Central memory CD8-positive, alpha-beta T cell (primary cell): ENCODE measurements at regions not wholly inside any gene's neighbourhood (a gene's known extent, or its start where the extent isn't known, plus 50 kb on each side); places are given as distances from the start of the nearest gene placed in this dataset.

Experiments
- ATAC-seq: fragments of 150-1000 bp; cut with Tn5 transposase; replicated peaks from 2 replicates; pipeline ENCODE4 v1.10.0; 2022; ENCODE audit warnings: mild to moderate bottlenecking, moderate FRiP score, moderate number of reproducible peaks; ENCODE audit not compliant: poor library complexity, severe bottlenecking; ENCODE audit errors: extremely low read depth
- DNase-seq, 2 donors: peaks; one replicate each; pipeline ENCODE4 v3.0.0; 2021; ENCODE audit warnings: low spot score in 2 of 2
- H3K27ac Mint-ChIP-seq: one replicate; pipeline ENCODE4 v1.8.0; 2022; ENCODE audit warnings: low read depth, mild to moderate bottlenecking, moderate library complexity, mixed read lengths
- H3K27me3 Mint-ChIP-seq: one replicate; pipeline ENCODE4 v1.8.0; 2022; ENCODE audit warnings: mixed read lengths
- H3K36me3 Mint-ChIP-seq: one replicate; pipeline ENCODE4 v1.8.0; 2022; ENCODE audit warnings: mild to moderate bottlenecking, moderate library complexity, mixed read lengths; ENCODE audit not compliant: insufficient read depth
- H3K4me1 Mint-ChIP-seq: one replicate; pipeline ENCODE4 v1.8.0; 2022; ENCODE audit warnings: mixed read lengths
- H3K4me3 Mint-ChIP-seq: one replicate; pipeline ENCODE4 v1.8.0; 2022; ENCODE audit warnings: mild to moderate bottlenecking, moderate library complexity, mixed read lengths
- H3K9me3 Mint-ChIP-seq: one replicate; pipeline ENCODE4 v1.8.0; 2022; ENCODE audit warnings: mixed read lengths

DNA sequence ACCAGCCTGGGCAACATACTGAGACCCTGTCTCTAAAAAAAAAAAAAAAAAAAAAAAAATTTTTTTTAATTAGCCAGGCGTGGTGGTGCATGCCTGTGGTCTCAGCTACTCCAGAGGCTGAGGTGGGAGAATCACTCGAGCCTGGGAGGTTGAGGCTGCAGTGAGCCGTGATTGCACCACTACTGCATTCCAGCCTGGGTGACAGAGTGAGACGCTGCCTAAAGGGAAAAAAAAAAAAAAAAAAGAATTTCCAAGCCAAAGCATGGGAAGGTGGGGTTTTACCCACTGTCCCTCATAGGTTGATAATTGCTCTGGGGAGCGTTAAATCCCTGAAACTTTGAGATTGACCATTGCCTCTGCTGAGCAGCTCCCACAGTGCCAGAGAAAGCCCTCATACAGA, 427.5 kb downstream of the BCOR start:
- Mint-ChIP-seq H3K4me1 (no peaks in the 10 kb centered on the region), H3K4me3 (no peak overlapping the region), H3K36me3 (peaks cover 2% of the 10 kb centered on the region), H3K9me3 (no peaks in the 10 kb centered on the region), H3K27me3 (peaks cover 21% of the 10 kb centered on the region), H3K27ac (no peak overlapping the region)
- DNase-seq = no peak
- no peak for ATAC-seq

DNA sequence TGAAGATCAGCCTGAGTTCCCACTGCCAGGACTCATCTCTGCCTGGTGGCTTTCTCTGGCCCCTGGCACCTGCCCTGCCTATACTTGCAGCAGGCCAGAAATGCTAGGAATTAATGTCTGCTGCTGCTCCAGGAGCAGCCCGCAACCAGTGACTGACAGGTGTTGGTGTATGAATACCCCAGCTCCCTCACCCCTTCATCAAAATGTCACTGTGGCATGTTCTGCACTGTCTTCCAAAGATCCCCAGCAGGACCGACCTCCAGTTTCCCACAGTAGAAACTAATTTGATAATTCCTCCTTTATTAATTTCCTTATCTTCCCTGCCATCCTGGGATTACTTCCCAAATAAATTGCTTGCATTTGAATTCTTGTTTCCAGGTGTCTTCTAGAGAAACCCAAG, 425.4 kb downstream of the BCOR start:
- DNase-seq = no peak
- H3K4me3 Mint-ChIP-seq = no peak overlapping the region
- H3K27me3 Mint-ChIP-seq = peaks cover 21% of the 10 kb centered on the region
- no peaks in the 10 kb centered on the region for H3K4me1 Mint-ChIP-seq
- H3K36me3 Mint-ChIP-seq = no peaks in the 10 kb centered on the region
- H3K9me3 Mint-ChIP-seq = no peaks in the 10 kb centered on the region
- no peak overlapping the region for H3K27ac Mint-ChIP-seq
- no peak for ATAC-seq

DNA sequence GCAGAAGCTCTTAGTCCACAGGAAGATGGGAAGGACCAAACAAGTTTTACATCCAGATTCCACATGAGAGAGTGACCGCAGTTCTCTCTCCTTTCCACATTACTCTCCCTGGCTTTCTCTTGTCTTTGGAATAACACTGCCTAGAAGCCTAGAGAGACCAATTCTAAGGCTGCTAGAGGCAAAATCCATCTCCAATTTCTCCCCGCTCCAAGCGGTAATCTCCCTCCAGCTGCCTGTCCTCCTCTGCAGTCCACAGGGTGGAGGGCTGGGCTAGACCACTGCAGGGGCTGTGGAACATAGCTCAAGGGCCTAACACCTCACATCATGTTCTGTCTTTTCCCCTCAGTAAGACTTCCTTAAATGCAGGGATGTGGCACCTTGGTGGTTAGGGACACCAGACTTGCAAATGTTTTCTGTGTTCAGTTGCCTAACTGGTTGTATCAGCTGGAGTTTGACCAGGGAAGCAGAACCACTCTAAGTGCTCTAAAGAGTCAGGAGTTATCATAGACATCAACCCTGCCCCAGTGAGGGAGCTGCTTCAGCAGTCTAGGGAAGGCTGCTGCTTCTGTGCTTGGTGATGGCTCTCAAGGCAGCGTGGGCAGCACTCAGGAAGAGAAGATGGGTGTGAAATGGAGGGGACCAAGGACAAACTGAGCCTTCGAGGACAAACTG, 423.1 kb downstream of the BCOR start:
- ATAC-seq (no peak), DNase-seq (no peak)
- no peaks in the 10 kb centered on the region for H3K9me3 Mint-ChIP-seq
- no peaks in the 10 kb centered on the region for H3K4me1 Mint-ChIP-seq
- peaks cover 13% of the 10 kb centered on the region for H3K27me3 Mint-ChIP-seq
- no peak overlapping the region for H3K4me3 Mint-ChIP-seq
- H3K27ac Mint-ChIP-seq = no peak overlapping the region
- no peaks in the 10 kb centered on the region for H3K36me3 Mint-ChIP-seq

DNA sequence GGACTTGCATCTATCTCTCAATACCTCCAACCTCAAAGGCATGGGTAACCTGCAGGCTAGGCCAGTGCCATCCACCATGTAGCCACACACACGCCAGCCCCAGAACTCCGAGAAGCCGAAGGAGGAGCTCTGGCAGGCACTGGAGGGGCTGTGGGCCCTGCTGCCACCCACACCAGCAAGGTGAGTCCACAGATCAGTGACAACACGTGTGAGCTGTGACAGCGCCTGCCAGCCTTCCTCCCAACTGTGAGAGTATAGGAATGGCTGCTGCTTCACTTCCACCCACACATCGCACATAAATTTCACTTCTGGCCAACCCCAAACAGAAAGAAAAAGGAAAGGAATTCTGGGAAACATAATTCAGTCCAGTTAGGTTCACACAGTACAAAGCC, 422.6 kb downstream of the BCOR start:
- no peak overlapping the region for H3K27ac Mint-ChIP-seq
- H3K4me1 Mint-ChIP-seq = no peaks in the 10 kb centered on the region
- no peak for ATAC-seq
- H3K36me3 Mint-ChIP-seq = no peaks in the 10 kb centered on the region
- H3K9me3 Mint-ChIP-seq = no peaks in the 10 kb centered on the region
- no peak for DNase-seq
- H3K4me3 Mint-ChIP-seq = no peak overlapping the region
- peaks cover 12% of the 10 kb centered on the region for H3K27me3 Mint-ChIP-seq

DNA sequence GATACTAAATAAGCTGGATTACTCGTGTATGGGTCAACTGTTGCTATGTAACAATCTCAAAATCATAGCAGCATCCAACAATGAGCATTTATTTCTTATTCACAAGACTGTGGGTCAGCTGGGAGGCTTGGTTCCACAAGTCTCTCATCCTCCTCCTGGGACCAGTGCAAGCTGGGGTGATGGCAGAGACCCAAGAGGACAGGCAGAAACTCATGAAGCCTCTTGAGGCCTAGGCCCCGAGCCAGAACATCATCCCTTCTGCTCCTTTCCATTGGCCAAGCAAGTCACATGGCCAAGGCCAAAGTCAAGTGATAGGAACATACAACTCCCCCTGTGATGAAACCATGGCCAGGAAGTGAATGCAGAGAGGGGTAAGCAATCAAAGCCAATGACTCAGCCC, 422.1 kb downstream of the BCOR start:
- Mint-ChIP-seq H3K36me3 (no peaks in the 10 kb centered on the region), H3K27me3 (peaks cover 12% of the 10 kb centered on the region), H3K4me3 (no peak overlapping the region), H3K9me3 (no peaks in the 10 kb centered on the region), H3K4me1 (no peaks in the 10 kb centered on the region), H3K27ac (no peak overlapping the region)
- ATAC-seq = no peak
- no peak for DNase-seq

DNA sequence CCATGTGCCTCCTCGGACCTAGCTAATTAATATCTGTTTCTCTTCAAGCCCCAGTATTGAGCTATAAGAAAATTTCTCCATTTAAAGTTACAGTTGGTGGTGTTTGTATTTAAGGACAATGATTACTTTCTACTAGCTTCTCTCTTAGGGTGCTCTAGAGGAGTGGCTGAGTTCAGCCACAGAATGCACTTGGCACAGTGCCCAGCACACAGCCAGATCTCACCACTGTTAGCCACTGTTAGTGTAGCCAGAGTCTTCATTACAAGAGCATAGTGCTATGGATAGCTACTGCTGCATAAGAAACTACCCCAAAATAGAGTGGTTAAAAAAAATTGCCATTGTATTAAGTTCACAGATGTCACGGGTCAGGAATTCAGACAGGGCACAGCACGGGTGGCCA, 421.3 kb downstream of the BCOR start:
- Mint-ChIP-seq H3K4me1 (no peaks in the 10 kb centered on the region), H3K27me3 (peaks cover 12% of the 10 kb centered on the region), H3K4me3 (no peak overlapping the region), H3K27ac (no peak overlapping the region), H3K9me3 (no peaks in the 10 kb centered on the region), H3K36me3 (no peaks in the 10 kb centered on the region)
- ATAC-seq = no peak
- no peak for DNase-seq

DNA sequence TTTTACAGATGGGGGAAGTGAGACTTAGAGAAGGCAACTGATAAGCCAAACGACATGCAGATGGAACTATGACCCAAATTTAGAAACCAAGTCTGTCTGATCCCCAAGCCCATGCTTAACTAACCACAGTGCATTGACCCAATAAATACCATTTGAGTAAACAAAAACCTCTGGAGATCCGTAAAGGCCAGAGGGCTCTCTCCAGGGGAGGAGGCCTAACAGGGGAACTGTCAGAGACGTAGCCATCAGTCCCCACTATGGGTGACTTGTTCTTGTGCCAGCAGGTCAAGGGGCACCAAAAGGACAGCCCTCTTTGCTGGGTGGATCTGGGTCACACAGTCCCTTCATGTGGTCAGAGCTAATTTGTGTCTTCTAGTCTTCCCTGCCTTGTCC, 420.2 kb downstream of the BCOR start:
- Mint-ChIP-seq H3K36me3 (no peaks in the 10 kb centered on the region), H3K27ac (no peak overlapping the region), H3K9me3 (no peaks in the 10 kb centered on the region), H3K4me1 (no peaks in the 10 kb centered on the region), H3K4me3 (no peak overlapping the region), H3K27me3 (peaks cover under 1% of the 10 kb centered on the region)
- ATAC-seq (no peak), DNase-seq (no peak)

DNA sequence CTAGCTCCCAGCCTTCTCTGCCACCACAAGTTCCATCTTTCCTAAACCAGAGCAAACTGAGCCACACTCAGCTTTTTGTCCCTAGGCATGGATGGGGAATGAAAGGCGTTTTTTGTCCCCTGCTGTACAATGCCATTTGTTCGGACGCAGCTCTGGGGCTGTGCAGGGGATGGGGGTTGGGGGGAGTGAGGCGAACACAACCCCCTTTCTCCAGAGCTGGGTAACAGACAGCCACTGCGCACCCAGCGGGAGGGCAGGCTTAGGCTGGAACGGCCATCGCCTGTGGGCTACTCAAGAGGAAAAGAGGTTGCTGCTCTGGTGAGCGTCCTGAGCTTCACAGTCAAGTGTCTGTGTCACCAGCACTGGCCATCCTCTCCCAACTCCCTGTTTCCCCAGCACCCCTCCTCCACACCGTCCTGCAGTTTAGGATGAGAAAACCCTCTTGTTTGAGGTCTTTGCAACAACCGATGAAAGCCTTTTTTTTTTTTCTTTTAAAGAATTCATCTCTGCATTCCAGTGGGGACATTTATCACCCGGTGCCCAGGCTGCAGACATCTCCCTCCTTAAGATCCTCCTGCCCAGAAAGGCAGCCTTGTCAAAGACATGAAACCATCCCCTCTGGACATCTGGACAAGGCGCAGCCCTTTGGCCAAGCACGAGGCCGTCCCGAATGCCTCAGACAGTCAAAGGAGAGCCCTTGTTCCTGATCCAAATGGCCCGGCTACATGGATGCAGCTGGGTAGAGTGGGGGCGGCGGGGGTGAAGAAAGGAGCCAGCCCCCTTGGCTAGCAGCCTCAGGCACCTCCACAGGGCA, 419.6 kb downstream of the BCOR start:
- Mint-ChIP-seq H3K4me3 (no peak overlapping the region), H3K27ac (no peak overlapping the region), H3K36me3 (no peaks in the 10 kb centered on the region), H3K27me3 (no peaks in the 10 kb centered on the region), H3K4me1 (no peaks in the 10 kb centered on the region), H3K9me3 (no peaks in the 10 kb centered on the region)
- DNase-seq (no peak), ATAC-seq (no peak)

DNA sequence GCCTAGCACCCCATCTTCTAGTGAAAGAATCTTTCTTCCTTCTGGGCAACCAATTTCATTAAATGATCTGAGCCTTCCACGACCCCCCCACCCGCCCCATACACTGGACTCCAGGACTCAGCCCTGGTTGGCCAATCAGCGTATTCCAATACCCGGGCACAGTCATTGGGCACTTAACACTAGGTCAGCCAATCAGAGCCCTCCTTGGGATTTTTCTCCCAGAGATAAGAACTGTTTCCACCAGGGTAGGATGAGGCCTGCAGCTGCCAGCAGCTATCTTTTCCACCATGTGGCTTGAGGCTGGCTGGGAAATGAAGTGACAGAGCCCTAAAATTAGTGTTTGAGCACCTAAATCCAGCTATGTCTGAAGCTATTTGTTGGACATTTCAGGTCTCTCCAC, 418.8 kb downstream of the BCOR start:
- ATAC-seq (no peak), DNase-seq (no peak)
- H3K27me3 Mint-ChIP-seq = no peaks in the 10 kb centered on the region
- H3K4me3 Mint-ChIP-seq = no peak overlapping the region
- no peaks in the 10 kb centered on the region for H3K4me1 Mint-ChIP-seq
- no peak overlapping the region for H3K27ac Mint-ChIP-seq
- H3K36me3 Mint-ChIP-seq = no peaks in the 10 kb centered on the region
- H3K9me3 Mint-ChIP-seq = no peaks in the 10 kb centered on the region

DNA sequence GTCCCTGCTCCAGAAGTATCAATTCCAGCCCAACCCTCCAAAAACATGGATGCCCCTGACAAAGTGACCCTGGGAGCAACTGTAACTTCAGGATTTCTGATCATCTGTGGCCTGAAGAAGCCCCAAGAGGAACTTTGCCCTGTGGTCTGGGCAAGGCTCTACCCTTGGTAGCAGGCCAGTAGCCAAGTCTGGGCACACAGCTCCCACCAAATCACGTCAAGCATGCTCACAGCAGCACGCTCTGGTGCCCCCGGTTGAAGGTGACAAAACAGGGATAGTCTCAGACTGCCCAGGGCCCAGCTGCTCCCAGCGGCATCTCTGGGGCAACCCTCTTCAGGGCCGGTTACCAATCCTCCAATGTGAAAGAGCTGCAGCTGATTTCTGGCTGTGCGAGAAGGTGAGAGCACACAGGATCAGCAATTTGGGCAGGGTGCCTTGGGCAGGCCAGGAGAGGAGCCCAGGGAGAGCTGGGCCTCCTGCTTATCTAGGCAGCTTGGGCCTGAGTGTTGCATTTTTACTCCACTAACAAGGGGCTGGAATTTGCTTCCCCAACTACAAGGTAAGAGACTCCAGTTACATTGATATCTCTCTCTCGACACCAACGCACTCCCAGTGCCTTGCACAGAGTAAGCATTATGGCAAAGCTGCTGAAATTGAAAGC, 418.1 kb downstream of the BCOR start:
- Mint-ChIP-seq H3K4me1 (no peaks in the 10 kb centered on the region), H3K36me3 (no peaks in the 10 kb centered on the region), H3K27ac (no peak overlapping the region), H3K27me3 (peaks cover 3% of the 10 kb centered on the region), H3K9me3 (no peaks in the 10 kb centered on the region), H3K4me3 (no peak overlapping the region)
- ATAC-seq (no peak), DNase-seq (no peak)

DNA sequence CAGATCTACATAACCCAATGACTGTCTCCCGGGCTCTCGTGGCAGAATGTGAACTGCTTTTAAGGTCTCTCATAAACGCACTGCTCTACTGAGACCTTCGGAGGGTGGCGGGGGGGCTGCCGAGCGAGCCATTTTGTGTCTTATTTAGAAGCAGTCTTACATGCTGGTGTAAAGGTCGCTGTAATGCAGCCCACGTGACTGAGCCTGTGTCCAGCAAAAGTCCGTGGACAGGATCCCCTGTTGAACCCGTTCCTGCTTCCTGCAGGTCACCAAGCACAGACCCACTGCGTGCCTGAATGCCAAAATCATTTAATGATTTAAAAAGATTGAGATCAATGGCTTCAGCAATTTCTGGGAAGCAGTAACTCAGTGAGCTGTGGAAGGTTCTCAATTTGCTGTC, 415.9 kb downstream of the BCOR start:
- H3K4me3 Mint-ChIP-seq = no peak overlapping the region
- no peak overlapping the region for H3K27ac Mint-ChIP-seq
- H3K4me1 Mint-ChIP-seq = no peaks in the 10 kb centered on the region
- ATAC-seq (no peak), DNase-seq (no peak)
- no peaks in the 10 kb centered on the region for H3K36me3 Mint-ChIP-seq
- H3K9me3 Mint-ChIP-seq = no peaks in the 10 kb centered on the region
- peaks cover 25% of the 10 kb centered on the region for H3K27me3 Mint-ChIP-seq

DNA sequence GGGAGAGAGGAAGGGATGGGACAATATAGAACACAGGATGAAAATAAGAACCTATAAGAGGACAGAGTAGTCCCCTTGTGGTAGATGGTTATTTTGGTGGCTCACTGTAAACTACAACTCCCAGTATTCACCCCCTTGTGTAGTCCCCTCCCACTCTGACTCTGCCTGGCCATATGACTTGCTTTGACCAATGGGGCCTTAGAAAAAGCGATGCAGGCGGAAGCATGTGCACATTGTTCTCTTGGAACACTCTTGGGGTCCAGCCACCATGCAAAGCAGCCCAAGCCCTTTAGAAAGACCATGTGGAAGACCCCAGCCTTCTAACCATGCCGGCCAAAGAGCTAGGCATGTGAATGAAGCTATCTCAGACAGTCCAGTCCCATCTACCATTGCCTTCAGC, 415.0 kb downstream of the BCOR start:
- Mint-ChIP-seq H3K27me3 (peaks cover 28% of the 10 kb centered on the region), H3K9me3 (no peaks in the 10 kb centered on the region), H3K36me3 (no peaks in the 10 kb centered on the region), H3K4me1 (no peaks in the 10 kb centered on the region), H3K4me3 (no peak overlapping the region), H3K27ac (no peak overlapping the region)
- DNase-seq = no peak
- no peak for ATAC-seq

DNA sequence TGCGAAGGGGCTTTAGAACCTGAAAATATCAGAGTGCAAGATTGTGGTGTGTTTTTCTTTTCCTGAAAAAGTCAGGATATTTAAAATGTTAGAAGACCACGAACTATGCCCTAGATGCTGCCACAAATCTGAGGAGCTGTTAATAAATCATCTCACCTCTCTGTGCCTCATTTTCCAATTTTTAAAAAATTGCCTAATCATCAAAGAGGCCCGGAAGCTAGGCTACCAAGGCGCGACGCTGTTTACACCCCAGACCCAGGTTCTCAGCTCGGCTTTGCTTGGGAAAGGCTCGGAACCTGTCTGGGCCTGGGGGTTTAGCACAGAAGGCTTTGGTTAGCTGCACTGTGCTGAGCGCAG, 409.6 kb downstream of the BCOR start:
- no peaks in the 10 kb centered on the region for H3K9me3 Mint-ChIP-seq
- peaks cover 61% of the 10 kb centered on the region for H3K27me3 Mint-ChIP-seq
- DNase-seq (no peak), ATAC-seq (no peak)
- H3K27ac Mint-ChIP-seq = no peak overlapping the region
- H3K4me3 Mint-ChIP-seq = peak overlapping the region; percentile 20
- H3K4me1 Mint-ChIP-seq = no peaks in the 10 kb centered on the region
- H3K36me3 Mint-ChIP-seq = no peaks in the 10 kb centered on the region
